ENCODE measurements at regions not wholly inside any gene's neighbourhood (a gene's known extent, or its start where the extent isn't known, plus 50 kb on each side); places are given as distances from the start of the nearest gene placed in this dataset.

DNA sequence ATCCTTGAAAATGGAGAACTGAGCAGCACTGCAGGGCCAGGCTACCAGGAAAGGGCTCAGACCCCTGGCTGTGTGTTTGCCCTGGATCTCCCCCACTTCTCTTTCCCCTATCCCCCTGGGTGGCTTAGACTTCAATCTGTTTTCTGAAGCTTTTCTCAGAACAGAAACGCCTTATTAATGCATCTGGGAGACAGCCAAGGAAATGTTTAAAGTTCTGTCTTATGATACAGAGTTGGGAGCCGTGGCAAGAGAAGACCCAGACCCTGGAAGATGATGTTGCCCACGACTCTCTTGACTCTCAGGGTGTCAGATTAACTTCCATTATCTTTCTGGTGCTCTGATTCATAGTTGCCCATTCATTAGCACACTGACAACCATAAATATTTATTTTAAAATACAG is 107.1 kb downstream of the EBLN1 start:
- Histone ChIP-seq H3K9ac (ENCODE audit: low read depth in 1 of 2, low read length in 2 of 2) (no peak overlapping the region), H3K27ac (ENCODE audit: low read depth in 1 of 2, low read length in 2 of 2) (no peak overlapping the region), H3K4me3 (ENCODE audit: low read depth in 1 of 3, low read length in 3 of 3) (no peak overlapping the region), H3K4me1 (ENCODE audit: control insufficient read depth in 4 of 4, insufficient read depth in 4 of 4, low read length in 3 of 4) (no peaks in the 10 kb centered on the region), H3K27me3 (ENCODE audit: control insufficient read depth in 4 of 4, insufficient read depth in 4 of 4, low read length in 3 of 4) (no peaks in the 10 kb centered on the region), H3K36me3 (ENCODE audit: control insufficient read depth in 4 of 4, insufficient read depth in 3 of 4, low read depth in 1 of 4, low read length in 3 of 4) (no peaks in the 10 kb centered on the region), H3K9me3 (ENCODE audit: control insufficient read depth in 4 of 4, low read length in 3 of 4) (no peaks in the 10 kb centered on the region)
- 53% methylated on average over 3 of the region's 3 CpGs for WGBS
- TF ChIP-seq HNF4G (IDR thresholded peaks at IDR 0.05) (no peak), TAF1 (conservative IDR thresholded peaks at IDR 0.05) (no peak), HNF4A (conservative IDR thresholded peaks at IDR 0.05) (no peak), SP1 (IDR thresholded peaks at IDR 0.05) (no peak), RAD21 (IDR thresholded peaks at IDR 0.05) (no peak), YY1 (IDR thresholded peaks at IDR 0.05) (no peak)
- TF ChIP-seq, protein P1, sequence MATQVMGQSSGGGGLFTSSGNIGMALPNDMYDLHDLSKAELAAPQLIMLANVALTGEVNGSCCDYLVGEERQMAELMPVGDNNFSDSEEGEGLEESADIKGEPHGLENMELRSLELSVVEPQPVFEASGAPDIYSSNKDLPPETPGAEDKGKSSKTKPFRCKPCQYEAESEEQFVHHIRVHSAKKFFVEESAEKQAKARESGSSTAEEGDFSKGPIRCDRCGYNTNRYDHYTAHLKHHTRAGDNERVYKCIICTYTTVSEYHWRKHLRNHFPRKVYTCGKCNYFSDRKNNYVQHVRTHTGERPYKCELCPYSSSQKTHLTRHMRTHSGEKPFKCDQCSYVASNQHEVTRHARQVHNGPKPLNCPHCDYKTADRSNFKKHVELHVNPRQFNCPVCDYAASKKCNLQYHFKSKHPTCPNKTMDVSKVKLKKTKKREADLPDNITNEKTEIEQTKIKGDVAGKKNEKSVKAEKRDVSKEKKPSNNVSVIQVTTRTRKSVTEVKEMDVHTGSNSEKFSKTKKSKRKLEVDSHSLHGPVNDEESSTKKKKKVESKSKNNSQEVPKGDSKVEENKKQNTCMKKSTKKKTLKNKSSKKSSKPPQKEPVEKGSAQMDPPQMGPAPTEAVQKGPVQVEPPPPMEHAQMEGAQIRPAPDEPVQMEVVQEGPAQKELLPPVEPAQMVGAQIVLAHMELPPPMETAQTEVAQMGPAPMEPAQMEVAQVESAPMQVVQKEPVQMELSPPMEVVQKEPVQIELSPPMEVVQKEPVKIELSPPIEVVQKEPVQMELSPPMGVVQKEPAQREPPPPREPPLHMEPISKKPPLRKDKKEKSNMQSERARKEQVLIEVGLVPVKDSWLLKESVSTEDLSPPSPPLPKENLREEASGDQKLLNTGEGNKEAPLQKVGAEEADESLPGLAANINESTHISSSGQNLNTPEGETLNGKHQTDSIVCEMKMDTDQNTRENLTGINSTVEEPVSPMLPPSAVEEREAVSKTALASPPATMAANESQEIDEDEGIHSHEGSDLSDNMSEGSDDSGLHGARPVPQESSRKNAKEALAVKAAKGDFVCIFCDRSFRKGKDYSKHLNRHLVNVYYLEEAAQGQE (IDR thresholded peaks at IDR 0.05) = no peak
- TF ChIP-seq, protein P2, sequence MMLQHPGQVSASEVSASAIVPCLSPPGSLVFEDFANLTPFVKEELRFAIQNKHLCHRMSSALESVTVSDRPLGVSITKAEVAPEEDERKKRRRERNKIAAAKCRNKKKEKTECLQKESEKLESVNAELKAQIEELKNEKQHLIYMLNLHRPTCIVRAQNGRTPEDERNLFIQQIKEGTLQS (IDR thresholded peaks at IDR 0.05) = no peak
- DNase-seq (ENCODE audit: low spot score) = no peak

DNA sequence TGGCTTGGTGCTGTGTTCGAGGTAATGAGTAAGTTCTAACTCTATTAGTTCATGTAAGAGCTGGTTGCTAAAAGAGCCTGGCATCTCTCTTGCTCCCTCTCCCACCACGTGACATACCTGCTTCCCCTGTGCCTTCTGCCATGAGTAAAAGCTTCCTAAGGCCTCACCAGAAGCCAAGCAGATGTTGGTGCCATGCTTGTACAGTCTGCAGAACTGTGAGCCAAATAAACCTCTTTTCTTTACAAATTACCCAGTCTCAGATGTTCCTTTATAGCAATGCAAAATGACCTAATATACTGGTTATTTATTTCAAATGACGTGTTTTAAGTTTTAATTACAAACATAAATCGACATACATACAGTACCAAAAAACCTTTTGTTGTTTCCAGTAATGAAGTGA is 101.7 kb upstream of the DNAJC1 start:
- no peaks in the 10 kb centered on the region for H3K27me3 ChIP-seq (ENCODE audit: control insufficient read depth in 4 of 4, insufficient read depth in 4 of 4, low read length in 3 of 4)
- WGBS = 84% methylated on average over 4 of the region's 4 CpGs
- H3K36me3 ChIP-seq (ENCODE audit: control insufficient read depth in 4 of 4, insufficient read depth in 3 of 4, low read depth in 1 of 4, low read length in 3 of 4) = no peaks in the 10 kb centered on the region
- H3K27ac ChIP-seq (ENCODE audit: low read depth in 1 of 2, low read length in 2 of 2) = no peak overlapping the region
- no peak overlapping the region for H3K9ac ChIP-seq (ENCODE audit: low read depth in 1 of 2, low read length in 2 of 2)
- no peak for TF ChIP-seq EGR1 (IDR thresholded peaks at IDR 0.05; ENCODE audit: low read depth in 2 of 2)
- no peak for TF ChIP-seq HNF4G (IDR thresholded peaks at IDR 0.05)
- no peak for TF ChIP-seq RAD21 (IDR thresholded peaks at IDR 0.05)
- TF ChIP-seq TAF1 (conservative IDR thresholded peaks at IDR 0.05) = no peak
- no peak for TF ChIP-seq NR2F2 (IDR thresholded peaks at IDR 0.05)
- TF ChIP-seq JUND (IDR thresholded peaks at IDR 0.05) = no peak
- no peak for TF ChIP-seq FOXA2 (IDR thresholded peaks at IDR 0.05)
- TF ChIP-seq, protein P2 (IDR thresholded peaks at IDR 0.05) = no peak
- TF ChIP-seq, protein P3, sequence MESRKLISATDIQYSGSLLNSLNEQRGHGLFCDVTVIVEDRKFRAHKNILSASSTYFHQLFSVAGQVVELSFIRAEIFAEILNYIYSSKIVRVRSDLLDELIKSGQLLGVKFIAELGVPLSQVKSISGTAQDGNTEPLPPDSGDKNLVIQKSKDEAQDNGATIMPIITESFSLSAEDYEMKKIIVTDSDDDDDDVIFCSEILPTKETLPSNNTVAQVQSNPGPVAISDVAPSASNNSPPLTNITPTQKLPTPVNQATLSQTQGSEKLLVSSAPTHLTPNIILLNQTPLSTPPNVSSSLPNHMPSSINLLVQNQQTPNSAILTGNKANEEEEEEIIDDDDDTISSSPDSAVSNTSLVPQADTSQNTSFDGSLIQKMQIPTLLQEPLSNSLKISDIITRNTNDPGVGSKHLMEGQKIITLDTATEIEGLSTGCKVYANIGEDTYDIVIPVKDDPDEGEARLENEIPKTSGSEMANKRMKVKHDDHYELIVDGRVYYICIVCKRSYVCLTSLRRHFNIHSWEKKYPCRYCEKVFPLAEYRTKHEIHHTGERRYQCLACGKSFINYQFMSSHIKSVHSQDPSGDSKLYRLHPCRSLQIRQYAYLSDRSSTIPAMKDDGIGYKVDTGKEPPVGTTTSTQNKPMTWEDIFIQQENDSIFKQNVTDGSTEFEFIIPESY (IDR thresholded peaks at IDR 0.05) = no peak
- TF ChIP-seq, protein P4, sequence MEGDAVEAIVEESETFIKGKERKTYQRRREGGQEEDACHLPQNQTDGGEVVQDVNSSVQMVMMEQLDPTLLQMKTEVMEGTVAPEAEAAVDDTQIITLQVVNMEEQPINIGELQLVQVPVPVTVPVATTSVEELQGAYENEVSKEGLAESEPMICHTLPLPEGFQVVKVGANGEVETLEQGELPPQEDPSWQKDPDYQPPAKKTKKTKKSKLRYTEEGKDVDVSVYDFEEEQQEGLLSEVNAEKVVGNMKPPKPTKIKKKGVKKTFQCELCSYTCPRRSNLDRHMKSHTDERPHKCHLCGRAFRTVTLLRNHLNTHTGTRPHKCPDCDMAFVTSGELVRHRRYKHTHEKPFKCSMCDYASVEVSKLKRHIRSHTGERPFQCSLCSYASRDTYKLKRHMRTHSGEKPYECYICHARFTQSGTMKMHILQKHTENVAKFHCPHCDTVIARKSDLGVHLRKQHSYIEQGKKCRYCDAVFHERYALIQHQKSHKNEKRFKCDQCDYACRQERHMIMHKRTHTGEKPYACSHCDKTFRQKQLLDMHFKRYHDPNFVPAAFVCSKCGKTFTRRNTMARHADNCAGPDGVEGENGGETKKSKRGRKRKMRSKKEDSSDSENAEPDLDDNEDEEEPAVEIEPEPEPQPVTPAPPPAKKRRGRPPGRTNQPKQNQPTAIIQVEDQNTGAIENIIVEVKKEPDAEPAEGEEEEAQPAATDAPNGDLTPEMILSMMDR (IDR thresholded peaks at IDR 0.05; ENCODE audit: low read depth, low read length, missing input control) = no peak
- DNase-seq (ENCODE audit: low spot score) = no peak
- H3K9me3 ChIP-seq (ENCODE audit: control insufficient read depth in 4 of 4, low read length in 3 of 4) = no peaks in the 10 kb centered on the region
- H3K4me3 ChIP-seq (ENCODE audit: low read depth in 1 of 3, low read length in 3 of 3) = no peak overlapping the region
- no peaks in the 10 kb centered on the region for H3K4me1 ChIP-seq (ENCODE audit: control insufficient read depth in 4 of 4, insufficient read depth in 4 of 4, low read length in 3 of 4)
